Endothelial cell of umbilical vein (primary cell): ENCODE measurements at regions not wholly inside any gene's neighbourhood (a gene's known extent, or its start where the extent isn't known, plus 50 kb on each side); places are given as distances from the start of the nearest gene placed in this dataset.

Source experiments
- BruUV-seq: library from RNA; stranded (reverse); fragments of 400-500 nt; replicated peaks from 2 replicates; lab custom pipeline; 2021; lab: Mats Ljungman, UMichigan
- CTCF ChIA-PET: fragments of 300-600, 350-600 bp; sonication (Branson Sonifier 250); formaldehyde crosslinking; loops from one replicate; lab custom pipeline; 2021; ENCODE audit warnings: antibody characterized with exemption, inconsistent platforms; lab: Charles Lee
- POLR2A ChIA-PET: fragments of 300-600, 350-600 bp; sonication (Branson Sonifier 250); formaldehyde crosslinking; loops from one replicate; lab custom pipeline; 2021; ENCODE audit warnings: antibody characterized with exemption, inconsistent platforms; lab: Charles Lee
- DNase-seq: peaks from one replicate; pipeline ENCODE4 v3.0.0-alpha.2; 2011; ENCODE audit warnings: low read depth, low spot score
- FAIRE-seq: peaks from 2 replicates; lab custom pipeline; 2011; peaks lifted over from hg19 to GRCh38; lab: Jason Lieb, UNC
- H2AFZ ChIP-seq: 2 replicates; pipeline ENCODE4 v1.6.0; 2012; ENCODE audit warnings: low read depth, low read length, control low read depth, inconsistent platforms
- H3K27ac ChIP-seq: 2 replicates; pipeline ENCODE4 v1.5.1; 2011; ENCODE audit warnings: low read depth, mild to moderate bottlenecking, control low read depth, low read length, moderate library complexity; ENCODE audit not compliant: insufficient read depth
- H3K27me3 ChIP-seq, 2 experiments: 2 replicates each; pipeline versions ENCODE4 v1.6.0 to v1.6.1; 2011; ENCODE audit warnings: low read length in 2 of 2, mixed read lengths in 1 of 2; ENCODE audit not compliant: control insufficient read depth in 2 of 2, insufficient read depth in 2 of 2
- H3K36me3 ChIP-seq, 2 experiments: 2 replicates in 1 of 2; 3 replicates in 1 of 2; pipeline ENCODE4 v1.5.1; 2011; ENCODE audit warnings: low read length in 2 of 2, mild to moderate bottlenecking in 1 of 2, moderate library complexity in 1 of 2; ENCODE audit not compliant: control insufficient read depth in 2 of 2, insufficient read depth in 2 of 2; ENCODE audit errors: extremely low read depth in 1 of 2
- H3K4me1 ChIP-seq: 3 replicates; pipeline ENCODE4 v1.5.1; 2011; ENCODE audit warnings: mild to moderate bottlenecking, low read length; ENCODE audit not compliant: control insufficient read depth, insufficient read depth; ENCODE audit errors: extremely low read depth
- H3K4me2 ChIP-seq: 2 replicates; pipeline ENCODE4 v1.6.1; 2011; ENCODE audit warnings: low read length, control low read depth, mixed read lengths; ENCODE audit not compliant: insufficient read depth
- H3K4me3 ChIP-seq, 3 experiments: fragments of 200-600 bp in 1 of 3; sonication (generic), shearing (Covaris generic) in 1 of 3; replicated peaks in 1 of 3; 2 replicates each; pipeline ENCODE4 v1.5.1; 2011 to 2016; ENCODE audit warnings: control low read depth in 3 of 3, low read length in 3 of 3, mild to moderate bottlenecking in 2 of 3, inconsistent platforms in 1 of 3, low read depth in 1 of 3, moderate library complexity in 1 of 3; ENCODE audit not compliant: insufficient read depth in 1 of 3
- H3K79me2 ChIP-seq: 2 replicates; pipeline ENCODE4 v1.6.0; 2012; ENCODE audit warnings: low read length, inconsistent platforms; ENCODE audit not compliant: control insufficient read depth, insufficient read depth
- H3K9ac ChIP-seq: replicated peaks from 2 replicates; pipeline ENCODE3; 2011; ENCODE audit warnings: low read length, control low read depth; ENCODE audit not compliant: insufficient read depth; ENCODE audit errors: extremely low read depth
- H3K9me1 ChIP-seq: replicated peaks from 3 replicates; pipeline ENCODE4 v1.6.0; 2011; ENCODE audit warnings: mild to moderate bottlenecking, low read length; ENCODE audit not compliant: control insufficient read depth, insufficient read depth; ENCODE audit errors: extremely low read depth
- H3K9me3 ChIP-seq: replicated peaks from 2 replicates; pipeline ENCODE4 v1.5.1; 2012; ENCODE audit warnings: low read length, inconsistent platforms; ENCODE audit not compliant: control insufficient read depth, insufficient read depth
- H4K20me1 ChIP-seq: replicated peaks from 2 replicates; pipeline ENCODE3; 2011; ENCODE audit warnings: mild to moderate bottlenecking, low read length; ENCODE audit not compliant: control insufficient read depth, insufficient read depth; ENCODE audit errors: extremely low read depth
- FOS ChIP-seq: IDR thresholded peaks from 2 replicates; pipeline ENCODE4 v1.6.1; 2011; ENCODE audit warnings: mild to moderate bottlenecking, low read length, moderate library complexity, borderline replicate concordance; ENCODE audit not compliant: insufficient read depth
- GATA2 ChIP-seq: IDR thresholded peaks from 2 replicates; pipeline ENCODE4 v1.7.0; 2011; ENCODE audit warnings: low read depth, mild to moderate bottlenecking, moderate library complexity, mixed read lengths, low read length; ENCODE audit not compliant: insufficient read length, insufficient read depth
- POLR2AphosphoS5 ChIP-seq: IDR thresholded peaks from 2 replicates; pipeline ENCODE4 v1.6.1; 2012; ENCODE audit warnings: low read depth, mild to moderate bottlenecking, control low read depth, low read length, moderate library complexity; ENCODE audit not compliant: insufficient read depth
- dilution Hi-C: fragments of 300-500 bp; cut with MboI; formaldehyde crosslinking; loops from one replicate; pipeline ENCODE4 v1.15.0; 2019; ENCODE audit warnings: low sequenced_read_pairs; ENCODE audit not compliant: extremely low pct_ligation_motif_present
- intact Hi-C: fragments of 100-400 bp; cut with micrococcal nuclease; formaldehyde crosslinking; loops from one replicate; pipeline ENCODE4 v1.10.0; 2022
- TF ChIP-seq, protein P1 (sequence below), 2 donors: IDR thresholded peaks; 1 replicate in 1 of 2; 2 replicates in 1 of 2; pipeline ENCODE4 v1.5.1; 2011; ENCODE audit warnings: low read length in 2 of 2, mild to moderate bottlenecking in 2 of 2, moderate library complexity in 2 of 2, control low read depth in 1 of 2, inconsistent platforms in 1 of 2, low read depth in 1 of 2; ENCODE audit not compliant: insufficient read depth in 1 of 2; ENCODE audit errors: extremely low read depth in 1 of 2
- TF ChIP-seq, protein P2 (sequence below): IDR thresholded peaks from 2 replicates; pipeline ENCODE4 v1.6.1; 2011; ENCODE audit not compliant: insufficient read depth, insufficient read length

DNA sequence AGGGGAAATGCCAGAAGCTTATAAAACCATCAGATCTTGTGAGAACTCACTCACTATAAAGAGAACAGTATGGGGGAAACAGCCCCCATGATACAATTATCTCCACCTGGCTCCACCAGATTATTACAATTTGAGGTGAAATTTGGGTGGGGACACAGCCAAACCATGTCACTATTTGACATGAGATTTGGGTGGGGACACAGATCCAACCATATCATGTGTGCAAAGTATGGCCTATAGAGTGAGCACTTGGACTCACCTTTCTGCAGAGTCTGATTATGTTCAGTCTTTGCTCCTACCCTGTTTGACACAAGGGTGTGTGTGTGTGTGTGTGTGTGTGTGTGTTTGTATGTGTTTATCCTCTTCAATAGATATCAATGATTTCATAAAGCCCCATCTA lies 287.5 kb downstream of the ZNF536 start:
- TF ChIP-seq POLR2AphosphoS5: no peak
- H3K9me1 ChIP-seq: no peaks in the 10 kb centered on the region
- no peaks in the 10 kb centered on the region for H3K4me1 ChIP-seq
- no peaks in the 10 kb centered on the region for H3K9me3 ChIP-seq
- intact Hi-C loops: no loop called here
- FAIRE-seq (no peak), DNase-seq (no peak)
- no TSS peak for BruUV-seq
- dilution Hi-C loops: no loop called here
- no peak overlapping the region for H3K4me3 ChIP-seq
- no peaks in the 10 kb centered on the region for H4K20me1 ChIP-seq
- H3K4me2 ChIP-seq: no peak overlapping the region
- H3K79me2 ChIP-seq: no peaks in the 10 kb centered on the region
- POLR2A ChIA-PET: no interaction called here
- H2AFZ ChIP-seq: no peak overlapping the region
- H3K27me3 ChIP-seq: no peaks in the 10 kb centered on the region
- no peak overlapping the region for H3K27ac ChIP-seq
- no peaks in the 10 kb centered on the region for H3K36me3 ChIP-seq
- CTCF ChIA-PET: no interaction called here
- H3K9ac ChIP-seq: no peak overlapping the region

DNA sequence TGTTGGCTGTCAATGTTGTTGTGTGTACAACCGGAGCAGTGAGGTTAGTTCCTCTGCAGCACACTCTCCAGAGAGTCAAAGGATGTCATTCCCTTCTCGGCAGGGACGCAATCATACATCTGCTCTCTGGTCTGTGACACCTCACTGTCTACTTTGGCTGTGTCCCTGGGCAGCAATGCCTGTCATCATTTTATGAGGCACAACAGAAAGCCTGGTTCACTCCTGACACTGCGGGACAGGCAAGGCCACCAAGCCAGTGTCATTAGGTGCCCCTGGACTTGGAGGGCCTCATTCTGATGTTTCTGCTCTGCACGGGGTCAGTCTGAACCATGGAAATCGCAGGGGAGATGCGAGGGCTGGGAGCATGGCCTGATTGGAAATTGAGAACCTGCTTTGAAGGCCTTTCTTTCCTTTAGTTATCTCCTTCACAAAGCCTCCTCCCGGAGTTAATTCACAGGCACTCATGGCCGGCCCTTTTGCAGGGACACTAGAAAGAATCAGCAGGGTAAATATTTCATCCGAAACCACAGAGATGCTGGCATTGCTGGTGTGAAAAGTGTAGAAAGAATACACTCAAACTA lies 284.4 kb downstream of the ZNF536 start:
- no peak for TF ChIP-seq FOS
- TF ChIP-seq, protein P1, sequence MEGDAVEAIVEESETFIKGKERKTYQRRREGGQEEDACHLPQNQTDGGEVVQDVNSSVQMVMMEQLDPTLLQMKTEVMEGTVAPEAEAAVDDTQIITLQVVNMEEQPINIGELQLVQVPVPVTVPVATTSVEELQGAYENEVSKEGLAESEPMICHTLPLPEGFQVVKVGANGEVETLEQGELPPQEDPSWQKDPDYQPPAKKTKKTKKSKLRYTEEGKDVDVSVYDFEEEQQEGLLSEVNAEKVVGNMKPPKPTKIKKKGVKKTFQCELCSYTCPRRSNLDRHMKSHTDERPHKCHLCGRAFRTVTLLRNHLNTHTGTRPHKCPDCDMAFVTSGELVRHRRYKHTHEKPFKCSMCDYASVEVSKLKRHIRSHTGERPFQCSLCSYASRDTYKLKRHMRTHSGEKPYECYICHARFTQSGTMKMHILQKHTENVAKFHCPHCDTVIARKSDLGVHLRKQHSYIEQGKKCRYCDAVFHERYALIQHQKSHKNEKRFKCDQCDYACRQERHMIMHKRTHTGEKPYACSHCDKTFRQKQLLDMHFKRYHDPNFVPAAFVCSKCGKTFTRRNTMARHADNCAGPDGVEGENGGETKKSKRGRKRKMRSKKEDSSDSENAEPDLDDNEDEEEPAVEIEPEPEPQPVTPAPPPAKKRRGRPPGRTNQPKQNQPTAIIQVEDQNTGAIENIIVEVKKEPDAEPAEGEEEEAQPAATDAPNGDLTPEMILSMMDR (IDR thresholded peaks at IDR 0.05; ENCODE audit: extremely low read depth in 1 of 2, insufficient read depth in 1 of 2, low read depth in 1 of 2, low read length in 2 of 2): no peak
- no peak for TF ChIP-seq GATA2
- TF ChIP-seq, protein P2, sequence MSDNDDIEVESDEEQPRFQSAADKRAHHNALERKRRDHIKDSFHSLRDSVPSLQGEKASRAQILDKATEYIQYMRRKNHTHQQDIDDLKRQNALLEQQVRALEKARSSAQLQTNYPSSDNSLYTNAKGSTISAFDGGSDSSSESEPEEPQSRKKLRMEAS: no peak
- CTCF ChIA-PET: no interaction called here
- intact Hi-C loops: no loop called here

More for the DNA sequence above, 284.4 kb downstream of the ZNF536 start:
- no peak overlapping the region for H2AFZ ChIP-seq
- H3K27me3 ChIP-seq: no peaks in the 10 kb centered on the region
- H4K20me1 ChIP-seq: no peaks in the 10 kb centered on the region
- BruUV-seq: no TSS peak
- H3K9me3 ChIP-seq: no peaks in the 10 kb centered on the region
- dilution Hi-C loops: no loop called here
- H3K4me2 ChIP-seq: no peak overlapping the region
- H3K36me3 ChIP-seq: no peaks in the 10 kb centered on the region
- no peaks in the 10 kb centered on the region for H3K9me1 ChIP-seq
- POLR2A ChIA-PET: no interaction called here
- no peaks in the 10 kb centered on the region for H3K4me1 ChIP-seq
- no peak overlapping the region for H3K27ac ChIP-seq
- DNase-seq (no peak), FAIRE-seq (no peak)
- no peak overlapping the region for H3K4me3 ChIP-seq
- H3K9ac ChIP-seq: no peak overlapping the region
- H3K79me2 ChIP-seq: no peaks in the 10 kb centered on the region
